Neural crest cell (in vitro differentiated cells): ENCODE measurements at regions not wholly inside any gene's neighbourhood (a gene's known extent, or its start where the extent isn't known, plus 50 kb on each side); places are given as distances from the start of the nearest gene placed in this dataset.

Experiments
- DNase-seq: peaks from one replicate; pipeline ENCODE4 v3.0.0; 2021; ENCODE audit warnings: low read depth, mixed read lengths, low spot score
- H3K27ac Mint-ChIP-seq: one replicate; pipeline ENCODE4 v1.8.0; 2021; ENCODE audit warnings: mild to moderate bottlenecking, mixed read lengths; ENCODE audit not compliant: unreplicated experiment
- H3K27me3 Mint-ChIP-seq: 2 replicates; pipeline ENCODE4 v1.8.0; 2021; ENCODE audit warnings: low read depth, mild to moderate bottlenecking, mixed read lengths
- H3K36me3 Mint-ChIP-seq: 2 replicates; pipeline ENCODE4 v1.8.0; 2021; ENCODE audit warnings: low read depth, mild to moderate bottlenecking, mixed read lengths
- H3K4me1 Mint-ChIP-seq: 2 replicates; pipeline ENCODE4 v1.8.0; 2021; ENCODE audit warnings: mixed read lengths
- H3K4me3 Mint-ChIP-seq: one replicate; pipeline ENCODE4 v1.8.0; 2021; ENCODE audit warnings: mild to moderate bottlenecking, mixed read lengths
- H3K9me3 Mint-ChIP-seq: 2 replicates; pipeline ENCODE4 v1.8.0; 2021; ENCODE audit warnings: mixed read lengths
- CTCF ChIP-seq: fragments of 200-600 bp; sonication (generic); conservative IDR thresholded peaks from 2 replicates; pipeline ENCODE4 v1.5.0; 2021; ENCODE audit warnings: antibody characterized with exemption, mild to moderate bottlenecking

GRCh38 chr3:70603103-70603502 is 290.7 kb upstream of the MDFIC2 start:
- no peak for TF ChIP-seq CTCF
- no peaks in the 10 kb centered on the region for H3K27me3 Mint-ChIP-seq
- H3K4me3 Mint-ChIP-seq: no peak overlapping the region
- DNase-seq: no peak
- no peaks in the 10 kb centered on the region for H3K36me3 Mint-ChIP-seq
- H3K4me1 Mint-ChIP-seq: peaks cover 8% of the 10 kb centered on the region
- no peaks in the 10 kb centered on the region for H3K9me3 Mint-ChIP-seq
- no peak overlapping the region for H3K27ac Mint-ChIP-seq

- no peak for DNase-seq
- no peaks in the 10 kb centered on the region for H3K4me1 Mint-ChIP-seq
- no peaks in the 10 kb centered on the region for H3K36me3 Mint-ChIP-seq
- no peak for TF ChIP-seq CTCF
- H3K4me3 Mint-ChIP-seq: no peak overlapping the region
- H3K9me3 Mint-ChIP-seq: peaks cover 3% of the 10 kb centered on the region
- H3K27ac Mint-ChIP-seq: no peak overlapping the region
- no peaks in the 10 kb centered on the region for H3K27me3 Mint-ChIP-seq
These were observed 284.9 kb upstream of the MDFIC2 start for GRCh38 chr3:70597312-70597711.

GRCh38 chr3:70583682-70584081 is 271.2 kb upstream of the MDFIC2 start:
- H3K4me1 Mint-ChIP-seq: no peaks in the 10 kb centered on the region
- TF ChIP-seq CTCF: no peak
- no peak overlapping the region for H3K4me3 Mint-ChIP-seq
- no peak overlapping the region for H3K27ac Mint-ChIP-seq
- H3K9me3 Mint-ChIP-seq: no peaks in the 10 kb centered on the region
- no peaks in the 10 kb centered on the region for H3K27me3 Mint-ChIP-seq
- H3K36me3 Mint-ChIP-seq: no peaks in the 10 kb centered on the region
- DNase-seq: no peak

- no peaks in the 10 kb centered on the region for H3K9me3 Mint-ChIP-seq
- no peak for TF ChIP-seq CTCF
- no peaks in the 10 kb centered on the region for H3K27me3 Mint-ChIP-seq
- no peaks in the 10 kb centered on the region for H3K4me1 Mint-ChIP-seq
- DNase-seq: no peak
- H3K36me3 Mint-ChIP-seq: no peaks in the 10 kb centered on the region
- no peak overlapping the region for H3K27ac Mint-ChIP-seq
- H3K4me3 Mint-ChIP-seq: no peak overlapping the region
These were observed 270.4 kb upstream of the MDFIC2 start for GRCh38 chr3:70582803-70583202.

GRCh38 chr3:70580021-70580420 is 267.6 kb upstream of the MDFIC2 start:
- no peak overlapping the region for H3K27ac Mint-ChIP-seq
- no peaks in the 10 kb centered on the region for H3K27me3 Mint-ChIP-seq
- DNase-seq: no peak
- H3K4me1 Mint-ChIP-seq: no peaks in the 10 kb centered on the region
- no peaks in the 10 kb centered on the region for H3K9me3 Mint-ChIP-seq
- no peaks in the 10 kb centered on the region for H3K36me3 Mint-ChIP-seq
- no peak for TF ChIP-seq CTCF
- H3K4me3 Mint-ChIP-seq: no peak overlapping the region

- H3K27me3 Mint-ChIP-seq: no peaks in the 10 kb centered on the region
- H3K9me3 Mint-ChIP-seq: no peaks in the 10 kb centered on the region
- H3K36me3 Mint-ChIP-seq: no peaks in the 10 kb centered on the region
- H3K4me1 Mint-ChIP-seq: no peaks in the 10 kb centered on the region
- TF ChIP-seq CTCF: no peak
- H3K27ac Mint-ChIP-seq: no peak overlapping the region
- no peak for DNase-seq
- no peak overlapping the region for H3K4me3 Mint-ChIP-seq
These were observed 259.3 kb upstream of the MDFIC2 start for GRCh38 chr3:70571696-70572095.
